ENCODE measurements at regions not wholly inside any gene's neighbourhood (a gene's known extent, or its start where the extent isn't known, plus 50 kb on each side); places are given as distances from the start of the nearest gene placed in this dataset.

DNA sequence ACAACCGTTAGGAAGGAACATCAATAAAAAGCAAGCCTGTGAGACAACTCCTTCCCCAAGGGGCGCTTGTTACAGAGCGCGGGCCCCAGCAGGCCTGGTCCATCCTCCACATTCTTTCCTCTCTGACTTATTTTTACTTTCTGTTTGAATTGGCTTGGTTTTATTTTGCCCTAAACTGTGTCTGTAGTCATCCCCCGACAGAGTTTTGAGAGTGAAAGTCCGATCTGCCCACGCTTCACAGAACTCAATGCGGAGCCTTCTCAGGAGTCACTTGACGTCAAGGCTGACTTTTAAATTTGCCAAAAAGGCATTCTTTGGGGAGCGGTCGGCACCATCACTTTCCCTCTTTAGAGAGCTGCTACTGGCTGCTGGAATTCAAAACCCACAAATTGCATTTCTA lies 150.1 kb upstream of the KLF6 start:
- H3K27me3 ChIP-seq (ENCODE audit: low read length): no peaks in the 10 kb centered on the region
- H3K27ac ChIP-seq (ENCODE audit: low read depth, low read length): no peak overlapping the region
- no peak overlapping the region for H3K4me2 ChIP-seq (ENCODE audit: low read depth, low read length, poor library complexity, severe bottlenecking)
- no peak overlapping the region for H3K9ac ChIP-seq (ENCODE audit: low read length)
- no peaks in the 10 kb centered on the region for H3K9me2 ChIP-seq (replicated peaks; ENCODE audit: insufficient read depth, low read length)
- no peaks in the 10 kb centered on the region for H3K9me3 ChIP-seq (ENCODE audit: insufficient read depth, low read length)
- no peaks in the 10 kb centered on the region for H3K79me2 ChIP-seq (ENCODE audit: insufficient read depth, low read length)
- no peaks in the 10 kb centered on the region for H3F3A ChIP-seq (ENCODE audit: insufficient read depth)
- H4K20me1 ChIP-seq (ENCODE audit: low read depth, low read length): no peaks in the 10 kb centered on the region
- no peak overlapping the region for H3K4me3 ChIP-seq (ENCODE audit: insufficient read depth, low read length, poor library complexity, severe bottlenecking)
- TF ChIP-seq EZH2phosphoT487 (conservative IDR thresholded peaks at IDR 0.05; ENCODE audit: low read length): no peak
- TF ChIP-seq, protein P1, sequence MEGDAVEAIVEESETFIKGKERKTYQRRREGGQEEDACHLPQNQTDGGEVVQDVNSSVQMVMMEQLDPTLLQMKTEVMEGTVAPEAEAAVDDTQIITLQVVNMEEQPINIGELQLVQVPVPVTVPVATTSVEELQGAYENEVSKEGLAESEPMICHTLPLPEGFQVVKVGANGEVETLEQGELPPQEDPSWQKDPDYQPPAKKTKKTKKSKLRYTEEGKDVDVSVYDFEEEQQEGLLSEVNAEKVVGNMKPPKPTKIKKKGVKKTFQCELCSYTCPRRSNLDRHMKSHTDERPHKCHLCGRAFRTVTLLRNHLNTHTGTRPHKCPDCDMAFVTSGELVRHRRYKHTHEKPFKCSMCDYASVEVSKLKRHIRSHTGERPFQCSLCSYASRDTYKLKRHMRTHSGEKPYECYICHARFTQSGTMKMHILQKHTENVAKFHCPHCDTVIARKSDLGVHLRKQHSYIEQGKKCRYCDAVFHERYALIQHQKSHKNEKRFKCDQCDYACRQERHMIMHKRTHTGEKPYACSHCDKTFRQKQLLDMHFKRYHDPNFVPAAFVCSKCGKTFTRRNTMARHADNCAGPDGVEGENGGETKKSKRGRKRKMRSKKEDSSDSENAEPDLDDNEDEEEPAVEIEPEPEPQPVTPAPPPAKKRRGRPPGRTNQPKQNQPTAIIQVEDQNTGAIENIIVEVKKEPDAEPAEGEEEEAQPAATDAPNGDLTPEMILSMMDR (IDR thresholded peaks at IDR 0.05; ENCODE audit: insufficient read depth, low read length, poor library complexity, severe bottlenecking): no peak
- H3K36me3 ChIP-seq (ENCODE audit: low read length): no peaks in the 10 kb centered on the region
- peak overlapping the region; percentile 27 for H2AFZ ChIP-seq (ENCODE audit: low read depth, low read length, severe bottlenecking)

DNA sequence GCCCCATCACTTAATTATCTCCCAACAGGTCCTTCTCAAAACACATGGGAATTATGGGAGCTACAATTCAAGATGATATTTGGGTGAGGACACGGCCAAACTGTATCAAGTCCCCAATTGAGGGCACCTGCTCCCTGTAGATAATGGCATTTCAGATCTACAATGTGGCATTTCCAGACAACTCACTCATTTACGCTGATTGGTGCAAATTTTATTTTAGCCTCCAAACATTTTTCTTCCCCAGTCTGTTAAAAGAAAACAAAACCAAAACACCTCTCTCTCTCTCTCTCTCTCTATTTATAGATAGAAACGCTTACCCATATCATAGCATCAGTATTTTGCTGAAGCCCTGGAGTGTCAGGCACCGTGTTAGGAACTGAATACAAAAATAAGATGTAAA lies 148.7 kb upstream of the KLF6 start:
- no peaks in the 10 kb centered on the region for H3K9me3 ChIP-seq (ENCODE audit: insufficient read depth, low read length)
- H3F3A ChIP-seq (ENCODE audit: insufficient read depth): no peaks in the 10 kb centered on the region
- H2AFZ ChIP-seq (ENCODE audit: low read depth, low read length, severe bottlenecking): no peak overlapping the region
- H3K36me3 ChIP-seq (ENCODE audit: low read length): no peaks in the 10 kb centered on the region
- TF ChIP-seq, protein P1 (IDR thresholded peaks at IDR 0.05; ENCODE audit: insufficient read depth, low read length, poor library complexity, severe bottlenecking): no peak
- no peak for TF ChIP-seq EZH2phosphoT487 (conservative IDR thresholded peaks at IDR 0.05; ENCODE audit: low read length)
- no peak overlapping the region for H3K4me3 ChIP-seq (ENCODE audit: insufficient read depth, low read length, poor library complexity, severe bottlenecking)
- H4K20me1 ChIP-seq (ENCODE audit: low read depth, low read length): no peaks in the 10 kb centered on the region
- no peak overlapping the region for H3K4me2 ChIP-seq (ENCODE audit: low read depth, low read length, poor library complexity, severe bottlenecking)
- H3K27ac ChIP-seq (ENCODE audit: low read depth, low read length): no peak overlapping the region
- H3K79me2 ChIP-seq (ENCODE audit: insufficient read depth, low read length): no peaks in the 10 kb centered on the region
- no peak overlapping the region for H3K9ac ChIP-seq (ENCODE audit: low read length)
- no peaks in the 10 kb centered on the region for H3K9me2 ChIP-seq (replicated peaks; ENCODE audit: insufficient read depth, low read length)
- H3K27me3 ChIP-seq (ENCODE audit: low read length): no peaks in the 10 kb centered on the region

DNA sequence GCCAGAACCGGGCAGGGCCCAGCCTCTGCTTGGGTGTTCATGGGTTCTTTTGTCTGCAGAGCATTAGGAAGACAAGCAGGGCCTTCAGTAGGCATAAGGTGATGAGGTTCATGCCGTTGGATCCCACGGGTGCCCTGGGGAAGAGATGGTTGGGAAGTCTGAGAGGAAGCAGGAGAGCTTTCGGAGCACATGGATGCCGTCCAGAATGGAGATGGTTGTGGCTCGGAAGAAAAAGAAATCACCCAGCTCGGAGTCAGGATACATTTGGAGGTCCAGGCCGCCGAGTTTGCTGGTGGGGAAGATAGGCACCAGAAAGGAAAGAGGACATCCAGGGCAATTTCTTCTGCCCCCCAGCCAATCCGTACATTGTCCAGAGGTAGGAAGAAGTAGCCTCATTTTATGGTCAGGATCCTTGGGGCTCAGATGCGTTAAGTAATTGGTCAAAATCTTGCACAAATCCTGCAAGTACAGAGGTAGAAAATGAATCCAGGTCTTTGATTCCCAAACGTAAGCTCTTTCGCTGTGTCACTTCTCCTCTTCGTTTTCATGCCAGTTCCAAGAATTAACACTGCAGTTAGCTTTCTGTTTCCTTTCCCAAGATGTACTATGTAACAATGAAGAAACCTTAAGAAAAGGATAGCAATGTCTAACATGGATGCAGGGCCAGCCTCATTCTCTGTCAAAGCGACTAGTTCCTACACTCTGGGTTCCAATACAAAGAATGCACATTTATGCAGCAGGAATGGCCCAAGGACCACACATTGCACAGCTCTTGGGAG lies 147.8 kb upstream of the KLF6 start:
- Histone ChIP-seq H3K9me2 (replicated peaks; ENCODE audit: insufficient read depth, low read length) (no peaks in the 10 kb centered on the region), H3K9me3 (ENCODE audit: insufficient read depth, low read length) (no peaks in the 10 kb centered on the region), H3F3A (ENCODE audit: insufficient read depth) (no peaks in the 10 kb centered on the region), H4K20me1 (ENCODE audit: low read depth, low read length) (no peaks in the 10 kb centered on the region), H3K27me3 (ENCODE audit: low read length) (no peaks in the 10 kb centered on the region), H3K4me2 (ENCODE audit: low read depth, low read length, poor library complexity, severe bottlenecking) (no peak overlapping the region), H3K9ac (ENCODE audit: low read length) (no peak overlapping the region), H2AFZ (ENCODE audit: low read depth, low read length, severe bottlenecking) (no peak overlapping the region), H3K27ac (ENCODE audit: low read depth, low read length) (no peak overlapping the region), H3K36me3 (ENCODE audit: low read length) (no peaks in the 10 kb centered on the region), H3K4me3 (ENCODE audit: insufficient read depth, low read length, poor library complexity, severe bottlenecking) (no peak overlapping the region), H3K79me2 (ENCODE audit: insufficient read depth, low read length) (no peaks in the 10 kb centered on the region)
- TF ChIP-seq EZH2phosphoT487 (conservative IDR thresholded peaks at IDR 0.05; ENCODE audit: low read length): no peak
- TF ChIP-seq, protein P1 (IDR thresholded peaks at IDR 0.05; ENCODE audit: insufficient read depth, low read length, poor library complexity, severe bottlenecking): no peak
